NCI-H2081 (cell line): ENCODE measurements at regions not wholly inside any gene's neighbourhood (a gene's known extent, or its start where the extent isn't known, plus 50 kb on each side); places are given as distances from the start of the nearest gene placed in this dataset.
A peak's percentile ranks its signal among the peaks of the same experiment; 100 is the strongest.

Source experiments
- DNase-seq, 2 experiments: peaks; one replicate each; lab custom pipeline; 2025; lab: John Stamatoyannopoulos, UW

- no peak for DNase-seq
These were observed 324.8 kb upstream of the FAR2 start for GRCh38 chr12:28824193-28824846.

DNA sequence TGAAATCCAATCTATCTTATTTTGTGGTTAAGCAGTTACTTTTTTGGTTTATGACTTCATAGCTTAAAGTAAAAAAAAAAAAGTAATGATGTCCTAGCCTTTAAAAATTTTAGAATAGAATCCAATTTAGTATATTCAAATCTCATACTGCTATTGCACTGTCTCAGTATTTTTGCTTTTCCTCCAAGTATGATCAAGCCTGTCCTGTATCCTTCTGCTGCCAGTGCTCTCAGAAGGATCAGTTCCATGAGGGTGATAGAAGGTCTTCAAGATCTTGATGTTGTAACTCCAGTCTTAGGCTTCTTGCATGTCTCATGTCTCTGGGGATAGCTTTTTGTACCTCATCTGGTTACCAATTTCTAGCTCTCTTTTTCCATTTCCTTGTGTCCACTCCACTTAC, 324.2 kb upstream of the FAR2 start:
- no peak for DNase-seq

DNA sequence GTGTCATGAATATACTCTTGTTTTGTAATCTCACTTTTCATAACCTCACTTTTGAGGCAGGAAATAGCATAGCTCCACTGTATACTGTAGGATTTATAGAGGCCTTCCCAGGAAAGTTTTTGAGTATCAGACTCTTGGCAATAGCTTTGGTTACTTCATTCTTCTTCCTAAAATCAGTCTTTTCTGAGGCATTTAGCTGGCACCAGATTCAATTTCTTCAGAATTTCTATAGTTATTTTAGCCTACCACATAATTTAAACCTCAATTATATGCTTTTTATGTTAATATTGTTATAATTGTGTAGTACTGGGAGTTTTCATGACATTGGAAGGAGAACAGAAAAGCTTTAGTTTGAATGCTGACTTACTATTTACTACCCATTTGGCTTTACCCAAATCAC, 322.3 kb upstream of the FAR2 start:
- no peak for DNase-seq

DNA sequence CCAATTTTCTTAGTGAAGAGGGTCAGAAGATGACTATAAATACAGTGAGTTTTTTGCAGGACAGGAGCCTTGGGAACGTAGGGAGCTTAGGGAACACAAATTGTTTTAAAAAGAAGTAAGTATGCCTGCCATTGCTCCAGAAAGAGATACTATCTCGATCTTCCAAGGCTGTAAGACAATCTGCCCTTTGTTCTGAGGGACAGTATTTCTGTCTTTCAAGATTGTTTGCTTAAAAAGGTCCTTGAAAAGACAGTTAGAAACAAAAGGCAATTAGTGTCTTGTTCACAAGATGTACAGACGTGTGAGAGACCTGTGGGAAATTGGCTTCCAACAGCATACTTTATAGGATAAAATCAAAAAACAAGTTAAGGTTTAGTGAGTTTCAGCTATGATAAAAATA, 321.2 kb upstream of the FAR2 start:
- DNase-seq: no peak

- DNase-seq: no peak
These were observed 320.8 kb upstream of the FAR2 start for GRCh38 chr12:28828318-28828717.

DNA sequence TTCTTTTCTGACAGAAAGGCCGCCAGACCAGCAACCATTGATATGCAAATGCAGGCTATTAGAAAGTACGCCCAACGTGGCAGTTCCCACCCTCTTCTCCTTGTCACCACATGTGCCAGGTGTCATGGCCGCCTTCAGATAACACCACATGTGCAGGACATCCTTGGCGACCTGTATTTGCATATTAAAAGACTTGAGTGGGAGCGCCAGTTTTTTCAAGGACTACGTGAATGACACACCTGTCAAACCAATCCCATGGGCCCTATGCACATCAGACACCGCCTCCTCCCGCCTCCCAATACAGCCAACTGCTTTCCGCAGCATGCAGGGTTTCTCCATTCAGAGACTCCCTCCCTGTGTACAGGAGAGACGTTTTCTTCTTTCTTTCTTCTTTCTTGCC, 318.6 kb upstream of the FAR2 start:
- DNase-seq: no peak

- no peak for DNase-seq
These were observed 304.4 kb upstream of the FAR2 start for GRCh38 chr12:28844718-28845117.

GRCh38 chr12:28851781-28852180, 297.3 kb upstream of the FAR2 start:
- DNase-seq: no peak

DNA sequence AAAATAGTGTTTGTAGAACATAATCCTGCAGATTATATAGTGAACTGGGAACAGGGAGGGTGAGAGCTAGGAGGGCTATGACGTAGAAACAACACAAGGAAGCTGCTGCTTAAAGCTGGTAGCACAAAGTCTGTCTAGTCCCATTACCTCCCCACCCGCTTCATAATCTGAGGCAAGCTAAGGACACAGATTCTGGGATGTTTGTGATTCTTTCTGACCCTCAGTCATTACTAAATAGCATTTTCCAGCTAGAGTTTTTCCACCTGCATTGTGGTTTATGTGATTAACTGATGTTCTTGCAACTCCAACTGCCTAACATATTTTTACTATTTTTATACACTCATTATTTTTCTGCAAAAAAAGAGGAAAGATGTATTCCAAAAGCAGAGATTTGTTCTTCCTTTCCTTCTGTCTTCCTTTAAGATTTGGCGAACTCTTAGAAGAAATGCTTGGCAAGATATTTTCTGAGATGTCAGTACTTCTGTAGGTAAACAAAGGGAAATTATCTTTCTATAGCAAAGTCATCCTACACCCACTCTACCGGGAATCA, 293.2 kb upstream of the FAR2 start:
- no peak for DNase-seq

- no peak for DNase-seq
These were observed 291.7 kb upstream of the FAR2 start for GRCh38 chr12:28857369-28857768.

DNA sequence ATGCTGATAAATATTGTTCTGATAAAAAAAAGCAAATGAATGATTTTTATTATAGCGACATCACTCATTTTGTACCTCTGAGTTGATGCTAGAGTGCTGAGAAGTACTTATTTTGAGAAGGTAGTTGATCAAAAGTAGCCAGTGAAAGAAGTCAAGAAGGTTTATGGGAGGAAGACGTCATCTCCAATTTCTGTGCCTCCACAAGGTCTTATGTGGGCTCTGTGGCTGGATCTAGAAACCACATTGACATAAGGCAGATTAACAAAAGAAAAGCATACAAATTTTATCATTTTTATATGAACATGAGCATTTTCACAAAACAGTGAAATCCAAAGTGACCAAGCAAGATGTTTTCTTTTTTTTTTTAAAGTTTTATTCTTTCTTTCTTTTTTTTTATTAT, 289.5 kb upstream of the FAR2 start:
- no peak for DNase-seq

- no peak for DNase-seq
These were observed 283.3 kb upstream of the FAR2 start for GRCh38 chr12:28865776-28866175.

DNA sequence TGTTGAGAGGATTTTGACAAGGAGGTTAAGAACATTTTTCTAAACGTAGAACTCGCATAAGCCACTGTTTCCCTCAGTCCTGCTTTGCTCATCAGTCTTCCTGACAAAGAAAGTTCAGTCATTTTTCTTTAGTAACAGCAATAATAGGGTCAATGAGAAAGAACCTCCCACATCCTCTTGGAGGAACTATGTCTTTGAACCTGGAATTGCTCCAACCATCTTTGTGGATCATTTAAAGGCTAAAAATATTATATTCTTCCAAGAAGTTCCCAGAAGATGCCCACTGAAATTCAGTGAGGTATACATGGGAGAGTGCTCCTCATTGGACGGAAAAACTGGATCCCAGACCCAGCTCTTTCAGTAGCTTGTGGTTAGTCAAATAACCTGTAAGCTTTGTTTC, 282.8 kb upstream of the FAR2 start:
- DNase-seq: no peak

DNA sequence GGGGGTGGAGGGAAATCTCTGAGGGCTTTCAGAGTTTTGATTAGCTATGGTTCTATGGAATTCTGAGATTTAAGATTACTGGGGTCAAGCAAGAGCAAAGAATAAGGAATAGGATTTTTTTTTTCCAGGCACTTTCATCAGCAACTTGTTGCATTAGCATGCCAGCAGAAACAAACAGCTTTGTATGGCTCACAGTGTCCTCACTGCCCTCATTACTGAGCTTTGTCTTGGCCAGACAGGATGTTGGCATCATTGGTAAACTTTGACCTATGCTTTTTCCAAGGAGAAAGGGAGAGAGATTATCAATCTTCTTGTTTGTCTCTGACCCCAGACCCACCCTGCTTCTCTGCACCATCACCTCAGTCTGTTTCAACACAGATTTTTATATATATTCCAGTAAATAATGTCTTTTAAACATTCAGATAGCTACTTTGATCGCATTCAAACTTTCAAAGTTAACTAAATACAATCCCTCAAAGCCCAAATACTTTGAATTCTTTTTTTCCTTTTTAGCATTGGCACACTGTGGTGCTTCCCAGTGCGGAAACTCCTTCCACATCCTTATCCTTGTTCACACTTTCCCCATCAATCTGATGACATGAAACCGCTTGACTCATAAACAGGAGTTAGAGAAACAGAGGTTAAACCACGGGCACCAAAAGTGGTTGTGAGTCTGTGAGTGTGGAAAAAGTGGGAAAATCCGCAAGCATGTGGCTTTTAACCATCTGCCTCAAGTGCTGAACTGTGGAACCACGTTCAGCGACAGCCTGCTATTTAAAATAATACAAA, 282.2 kb upstream of the FAR2 start:
- DNase-seq: no peak

DNA sequence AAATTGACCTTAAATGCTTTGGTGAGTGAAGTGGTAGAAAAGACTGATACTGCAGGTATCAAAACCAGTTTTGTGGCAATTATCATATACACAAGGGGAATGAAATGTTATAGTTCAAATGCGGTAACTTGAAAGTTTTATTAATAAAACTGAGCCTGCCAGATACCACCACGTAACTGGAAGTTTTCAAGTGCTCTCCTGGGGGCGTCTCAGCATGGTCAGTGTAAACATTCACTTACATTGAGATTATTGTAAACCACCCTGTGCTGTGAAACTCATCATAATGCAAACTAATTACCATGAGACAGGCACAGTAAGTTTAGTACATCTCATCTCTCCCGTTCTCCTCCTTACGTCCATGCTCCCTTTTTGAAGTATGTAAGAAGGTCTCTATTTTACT, 280.7 kb upstream of the FAR2 start:
- no peak for DNase-seq

GRCh38 chr12:28869197-28869596, 279.9 kb upstream of the FAR2 start:
- DNase-seq: no peak

DNA sequence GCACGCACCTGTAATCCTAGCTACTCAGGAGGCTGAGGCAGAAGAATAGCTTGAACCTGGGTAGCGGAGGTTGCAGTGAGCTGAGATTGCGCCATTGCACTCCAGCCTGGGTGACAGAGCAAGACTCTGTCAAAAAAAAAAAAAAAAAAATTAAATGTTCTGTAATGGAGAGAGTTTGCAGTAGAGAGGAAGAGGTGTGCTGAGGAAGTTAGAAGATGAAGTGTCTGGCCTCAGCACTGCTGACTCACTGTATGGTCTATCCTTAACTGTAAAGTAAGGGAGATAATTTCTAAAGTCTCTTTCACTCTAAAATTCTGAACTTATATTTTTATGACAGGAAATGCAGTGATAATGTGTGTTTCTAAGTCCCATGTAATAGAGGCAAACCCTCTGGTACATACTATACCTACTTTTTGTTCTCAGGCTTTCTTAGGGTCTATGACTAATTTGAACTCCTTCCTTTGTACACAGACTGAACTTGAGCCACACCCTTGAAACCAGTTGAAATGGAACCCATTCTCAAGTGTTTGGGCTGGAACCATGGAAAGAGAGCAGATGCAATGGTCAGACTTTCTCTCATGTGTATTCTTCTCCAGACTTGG, 278.1 kb upstream of the FAR2 start:
- DNase-seq: no peak

DNA sequence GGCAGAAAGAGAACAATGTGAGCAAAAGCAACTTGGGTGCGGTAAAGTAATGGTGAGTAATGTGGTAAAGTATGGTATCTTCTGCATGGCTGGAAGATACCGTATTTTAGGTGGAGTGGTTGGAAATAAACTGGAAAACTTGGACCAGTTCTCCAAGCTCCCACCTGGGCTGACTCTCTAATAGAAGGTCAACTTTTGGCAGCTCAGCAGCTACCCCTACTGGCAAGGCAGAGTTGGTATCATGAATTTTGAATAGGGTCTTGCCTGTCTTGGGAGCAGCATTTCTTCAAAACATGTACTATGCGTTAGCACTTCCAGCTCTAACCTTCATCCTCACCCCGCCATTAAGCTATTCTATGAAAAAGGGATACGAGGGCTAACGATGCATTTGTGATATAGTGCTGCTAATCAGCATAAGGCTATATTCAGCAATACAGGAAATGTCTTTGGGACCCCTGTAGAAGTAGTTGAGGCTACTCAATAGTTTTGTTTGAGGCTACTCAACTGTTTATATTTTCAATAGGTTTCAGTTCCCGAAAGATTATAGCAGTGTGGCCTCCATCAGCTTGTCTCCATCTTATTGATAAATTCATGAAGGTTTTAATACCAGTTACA, 276.3 kb upstream of the FAR2 start:
- peak; percentile 4 to 53 for DNase-seq

DNA sequence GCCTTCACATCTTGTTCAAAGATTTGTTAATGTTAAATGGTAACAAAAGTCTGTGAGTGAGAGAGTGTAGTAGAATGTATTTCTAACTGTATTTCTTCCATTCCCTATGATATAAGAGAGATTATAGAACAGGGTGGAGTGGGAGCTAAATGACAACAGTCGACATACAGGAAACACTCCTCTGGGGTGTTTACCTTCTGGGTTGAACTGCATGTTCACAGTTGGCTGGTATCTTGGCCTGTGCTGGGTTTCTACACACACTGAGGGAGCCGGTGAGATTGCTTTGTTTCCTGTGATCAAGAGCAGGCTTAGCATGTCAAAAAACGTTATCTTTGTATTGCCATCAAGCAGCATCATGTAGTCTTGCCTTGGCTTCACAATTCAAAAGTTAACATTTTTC, 274.3 kb upstream of the FAR2 start:
- DNase-seq: no peak

DNA sequence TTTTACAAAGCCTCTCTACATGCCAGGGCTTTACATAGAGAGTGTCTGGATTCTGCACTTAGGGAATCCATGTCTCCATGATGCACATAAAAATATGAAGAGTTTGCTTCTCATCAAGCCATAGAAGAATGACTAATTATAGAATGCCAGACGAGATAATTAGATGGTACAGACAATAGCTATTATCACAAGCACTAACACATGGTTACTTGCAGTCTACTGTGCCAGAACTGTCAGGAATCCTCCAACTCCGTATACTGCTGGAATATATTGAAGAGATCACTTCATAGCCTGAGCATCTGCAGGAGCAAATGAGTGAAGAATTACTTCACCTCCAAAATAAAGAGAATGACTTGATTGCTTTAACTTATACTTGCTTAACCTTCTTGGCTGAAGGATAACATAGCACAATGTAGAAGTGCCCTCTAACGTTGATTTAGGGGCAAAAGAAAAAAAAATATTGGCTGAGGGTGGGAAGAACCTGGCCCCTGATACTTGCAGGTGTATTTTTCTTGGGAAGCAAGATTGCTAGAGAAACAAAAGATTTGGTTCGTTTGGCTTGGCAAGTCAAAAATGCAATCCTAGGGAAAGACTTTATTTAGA, 272.8 kb upstream of the FAR2 start:
- no peak for DNase-seq

DNA sequence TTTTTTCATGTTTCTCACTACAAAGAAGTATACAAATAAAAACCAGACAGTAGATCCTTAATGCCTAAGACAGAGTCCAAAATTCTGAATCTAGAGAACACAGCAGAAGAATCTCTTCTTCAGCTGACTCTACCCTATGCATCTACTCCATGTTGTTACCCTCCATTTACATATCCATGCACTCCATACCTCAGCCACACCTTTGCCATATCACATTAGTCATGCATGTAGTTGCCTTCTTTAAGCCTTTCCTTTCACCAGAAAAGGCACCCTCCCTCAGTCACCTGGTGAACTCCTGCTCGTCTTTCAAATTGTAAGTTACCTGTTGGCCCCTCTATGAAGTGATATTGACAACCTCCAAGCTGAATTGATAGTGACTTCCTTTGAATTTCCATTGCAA, 271.2 kb upstream of the FAR2 start:
- no peak for DNase-seq

DNA sequence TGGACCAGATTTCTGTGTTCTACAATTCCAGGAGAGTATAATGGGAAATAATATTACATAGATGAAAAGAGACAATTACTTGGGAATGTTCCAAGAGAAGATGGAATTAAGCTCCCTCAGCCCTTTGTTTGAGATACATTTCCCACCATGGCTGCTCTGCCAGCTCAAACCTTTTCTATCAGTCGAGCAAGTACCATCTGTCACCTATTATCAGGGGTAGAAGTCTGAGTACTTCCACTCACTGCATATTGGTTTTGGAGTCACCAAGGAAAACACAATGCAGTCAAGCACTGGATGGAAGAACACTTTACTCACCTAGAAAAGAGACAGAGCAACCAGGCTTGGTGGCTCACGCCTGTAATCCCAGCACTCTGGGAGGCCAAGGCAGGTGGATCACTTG, 270.4 kb upstream of the FAR2 start:
- no peak for DNase-seq
